ENCODE measurements at regions not wholly inside any gene's neighbourhood (a gene's known extent, or its start where the extent isn't known, plus 50 kb on each side); places are given as distances from the start of the nearest gene placed in this dataset.

DNA sequence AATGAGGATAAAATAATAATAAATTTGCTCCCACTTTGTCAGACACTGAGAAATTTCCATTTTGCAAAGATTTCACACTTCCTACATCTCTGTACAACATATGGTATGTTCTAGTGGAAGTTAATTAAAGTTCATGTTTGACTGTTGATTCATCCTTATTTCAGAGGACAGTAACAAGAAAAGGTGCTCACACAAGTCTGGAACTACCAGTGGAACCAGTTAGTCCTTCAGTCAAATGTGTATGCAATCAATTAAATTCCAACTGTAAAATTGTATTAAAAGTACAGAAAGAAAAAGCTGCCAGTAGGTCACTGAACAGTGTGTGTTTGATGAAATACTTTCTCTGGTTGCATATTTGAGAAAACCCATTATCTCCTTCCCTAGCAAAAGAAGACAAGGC lies 496.0 kb upstream of the PKN2 start:
- H3K27me3 Mint-ChIP-seq (ENCODE audit: insufficient read depth), result no peaks in the 10 kb centered on the region
- no peak for DNase-seq
- no peak overlapping the region for H3K27ac ChIP-seq (ENCODE audit: low read depth, low read length)
- no peaks in the 10 kb centered on the region for H3K9me3 Mint-ChIP-seq
- TF ChIP-seq, protein P1, sequence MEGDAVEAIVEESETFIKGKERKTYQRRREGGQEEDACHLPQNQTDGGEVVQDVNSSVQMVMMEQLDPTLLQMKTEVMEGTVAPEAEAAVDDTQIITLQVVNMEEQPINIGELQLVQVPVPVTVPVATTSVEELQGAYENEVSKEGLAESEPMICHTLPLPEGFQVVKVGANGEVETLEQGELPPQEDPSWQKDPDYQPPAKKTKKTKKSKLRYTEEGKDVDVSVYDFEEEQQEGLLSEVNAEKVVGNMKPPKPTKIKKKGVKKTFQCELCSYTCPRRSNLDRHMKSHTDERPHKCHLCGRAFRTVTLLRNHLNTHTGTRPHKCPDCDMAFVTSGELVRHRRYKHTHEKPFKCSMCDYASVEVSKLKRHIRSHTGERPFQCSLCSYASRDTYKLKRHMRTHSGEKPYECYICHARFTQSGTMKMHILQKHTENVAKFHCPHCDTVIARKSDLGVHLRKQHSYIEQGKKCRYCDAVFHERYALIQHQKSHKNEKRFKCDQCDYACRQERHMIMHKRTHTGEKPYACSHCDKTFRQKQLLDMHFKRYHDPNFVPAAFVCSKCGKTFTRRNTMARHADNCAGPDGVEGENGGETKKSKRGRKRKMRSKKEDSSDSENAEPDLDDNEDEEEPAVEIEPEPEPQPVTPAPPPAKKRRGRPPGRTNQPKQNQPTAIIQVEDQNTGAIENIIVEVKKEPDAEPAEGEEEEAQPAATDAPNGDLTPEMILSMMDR (conservative IDR thresholded peaks at IDR 0.05), result no peak
- no peak overlapping the region for H3K4me3 ChIP-seq (ENCODE audit: low read length)
- no peak overlapping the region for H3K9ac ChIP-seq (ENCODE audit: extremely low read depth, low read length, poor library complexity, severe bottlenecking)
- H3K9me3 ChIP-seq (ENCODE audit: control insufficient read depth, low read length), result no peaks in the 10 kb centered on the region
- H3K4me1 Mint-ChIP-seq, result peaks cover under 1% of the 10 kb centered on the region
- no peaks in the 10 kb centered on the region for H3K27me3 ChIP-seq (ENCODE audit: control insufficient read depth, insufficient read depth, low read length, poor library complexity, severe bottlenecking)
- no peak overlapping the region for H3K4me3 Mint-ChIP-seq
- no peak overlapping the region for H3K27ac Mint-ChIP-seq
- no peaks in the 10 kb centered on the region for H3K4me1 ChIP-seq (ENCODE audit: control insufficient read depth, insufficient read depth, low read length)
- H3K36me3 ChIP-seq (ENCODE audit: control insufficient read depth, insufficient read depth, low read length), result no peaks in the 10 kb centered on the region
- no peaks in the 10 kb centered on the region for H3K36me3 Mint-ChIP-seq (ENCODE audit: low read depth)

DNA sequence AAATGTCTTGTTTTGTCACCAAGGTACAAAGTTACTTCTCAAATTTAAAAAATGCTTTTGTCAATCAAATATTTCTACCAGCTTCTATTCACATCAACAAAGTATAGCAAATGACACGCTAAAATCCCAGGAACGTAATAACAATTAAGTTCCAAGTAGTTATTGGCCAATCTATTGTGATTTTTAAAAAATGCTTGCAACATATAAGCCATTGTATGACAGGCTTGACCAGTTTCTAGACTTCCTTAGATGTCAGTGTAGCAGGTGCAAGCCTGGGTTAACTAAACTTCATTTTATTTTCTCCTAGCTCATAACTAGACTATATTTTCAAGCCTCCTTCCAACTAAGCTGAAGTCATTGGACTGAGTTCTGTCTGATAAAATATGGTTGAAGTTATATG lies 494.5 kb upstream of the PKN2 start:
- H3K4me3 ChIP-seq (ENCODE audit: low read length), result no peak overlapping the region
- H3K4me3 Mint-ChIP-seq, result no peak overlapping the region
- H3K27ac Mint-ChIP-seq, result no peak overlapping the region
- H3K36me3 ChIP-seq (ENCODE audit: control insufficient read depth, insufficient read depth, low read length), result no peaks in the 10 kb centered on the region
- no peak for DNase-seq
- H3K36me3 Mint-ChIP-seq (ENCODE audit: low read depth), result no peaks in the 10 kb centered on the region
- H3K27ac ChIP-seq (ENCODE audit: low read depth, low read length), result no peak overlapping the region
- TF ChIP-seq, protein P1 (conservative IDR thresholded peaks at IDR 0.05), result no peak
- no peaks in the 10 kb centered on the region for H3K9me3 Mint-ChIP-seq
- H3K4me1 ChIP-seq (ENCODE audit: control insufficient read depth, insufficient read depth, low read length), result no peaks in the 10 kb centered on the region
- 88 to 90% methylated on average over 2 of the region's 2 CpGs for WGBS, 2 experiments (ENCODE audit: insufficient coverage in 1 of 2, insufficient read length in 1 of 2)
- no peak overlapping the region for H3K9ac ChIP-seq (ENCODE audit: extremely low read depth, low read length, poor library complexity, severe bottlenecking)
- no peaks in the 10 kb centered on the region for H3K27me3 Mint-ChIP-seq (ENCODE audit: insufficient read depth)
- no peaks in the 10 kb centered on the region for H3K27me3 ChIP-seq (ENCODE audit: control insufficient read depth, insufficient read depth, low read length, poor library complexity, severe bottlenecking)
- H3K4me1 Mint-ChIP-seq, result no peaks in the 10 kb centered on the region
- H3K9me3 ChIP-seq (ENCODE audit: control insufficient read depth, low read length), result no peaks in the 10 kb centered on the region

DNA sequence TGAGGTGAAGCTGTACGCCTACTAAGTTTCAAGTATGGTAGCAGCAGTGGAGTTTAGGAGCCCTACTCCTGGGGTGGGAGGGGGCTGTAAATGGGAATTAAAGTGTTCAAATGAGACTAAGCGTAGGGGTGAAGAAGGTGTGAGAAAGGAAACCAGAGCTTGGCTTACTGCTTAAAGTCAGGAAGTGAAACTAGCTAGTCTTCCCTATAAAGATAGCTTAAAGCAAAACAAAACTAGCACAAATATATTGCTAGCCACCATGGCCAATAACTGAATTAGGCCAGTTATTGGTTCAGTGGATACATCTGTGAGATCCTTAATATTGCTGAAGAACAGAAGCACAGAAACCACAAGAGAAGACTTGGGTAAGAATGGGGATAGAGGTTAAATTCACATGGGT lies 492.2 kb upstream of the PKN2 start:
- Histone ChIP-seq H3K27ac (ENCODE audit: low read depth, low read length) (no peak overlapping the region), H3K36me3 (ENCODE audit: control insufficient read depth, insufficient read depth, low read length) (no peaks in the 10 kb centered on the region), H3K4me1 (ENCODE audit: control insufficient read depth, insufficient read depth, low read length) (no peaks in the 10 kb centered on the region), H3K9ac (ENCODE audit: extremely low read depth, low read length, poor library complexity, severe bottlenecking) (no peak overlapping the region), H3K4me3 (ENCODE audit: low read length) (no peak overlapping the region), H3K9me3 (ENCODE audit: control insufficient read depth, low read length) (no peaks in the 10 kb centered on the region), H3K27me3 (ENCODE audit: control insufficient read depth, insufficient read depth, low read length, poor library complexity, severe bottlenecking) (no peaks in the 10 kb centered on the region)
- Mint-ChIP-seq H3K9me3 (no peaks in the 10 kb centered on the region), H3K27ac (no peak overlapping the region), H3K27me3 (ENCODE audit: insufficient read depth) (no peaks in the 10 kb centered on the region), H3K4me3 (no peak overlapping the region), H3K4me1 (no peaks in the 10 kb centered on the region), H3K36me3 (ENCODE audit: low read depth) (no peaks in the 10 kb centered on the region)
- WGBS, 2 experiments (ENCODE audit: insufficient coverage in 1 of 2, insufficient read length in 1 of 2), result 92 to 100% methylated on average over 1 to 2 of the region's 2 CpGs
- TF ChIP-seq, protein P1 (conservative IDR thresholded peaks at IDR 0.05), result no peak
- DNase-seq, result no peak
